H1 (cell line): ENCODE measurements at regions not wholly inside any gene's neighbourhood (a gene's known extent, or its start where the extent isn't known, plus 50 kb on each side); places are given as distances from the start of the nearest gene placed in this dataset.

Source experiments
- CTCF ChIA-PET: fragments of 300-600 bp; sonication (Branson Sonifier 250); formaldehyde crosslinking; loops from one replicate; lab custom pipeline; 2021; ENCODE audit not compliant: partially characterized antibody; lab: Charles Lee
- POLR2A ChIA-PET: fragments of 300-600 bp; sonication (Branson Sonifier 250); formaldehyde crosslinking; loops from one replicate; lab custom pipeline; 2021; ENCODE audit warnings: inconsistent platforms; ENCODE audit not compliant: partially characterized antibody; lab: Charles Lee
- DNase-seq, 2 experiments: peaks; one replicate each; pipeline versions ENCODE4 v3.0.0 to v3.0.0-alpha.2; 2010 to 2022; ENCODE audit warnings: low spot score in 2 of 2, low read depth in 1 of 2, mixed read lengths in 1 of 2
- FAIRE-seq: peaks from 2 replicates; lab custom pipeline; 2011; peaks lifted over from hg19 to GRCh38; lab: Jason Lieb, UNC
- H2AFZ ChIP-seq: 2 replicates; pipeline ENCODE4 v1.8.1; 2012; ENCODE audit warnings: low read length, inconsistent platforms
- H2AK5ac ChIP-seq: 2 replicates; pipeline ENCODE4 v1.6.1; 2013; ENCODE audit warnings: low read depth, low read length
- H2BK120ac ChIP-seq: replicated peaks from 2 replicates; pipeline ENCODE3; 2013; ENCODE audit warnings: low read depth, low read length, inconsistent platforms
- H2BK12ac ChIP-seq: 2 replicates; pipeline ENCODE4 v1.6.1; 2013; ENCODE audit warnings: low read depth, low read length
- H2BK15ac ChIP-seq: 2 replicates; pipeline ENCODE4 v1.6.1; 2013; ENCODE audit warnings: low read length
- H2BK20ac ChIP-seq: 2 replicates; pipeline ENCODE4 v1.6.1; 2013; ENCODE audit warnings: low read length
- H2BK5ac ChIP-seq: 2 replicates; pipeline ENCODE4 v1.6.1; 2013; ENCODE audit warnings: low read depth, low read length
- H3K14ac ChIP-seq: 2 replicates; pipeline ENCODE4 v1.6.1; 2013; ENCODE audit warnings: inconsistent platforms; ENCODE audit not compliant: insufficient read length
- H3K18ac ChIP-seq: 2 replicates; pipeline ENCODE4 v1.6.1; 2013; ENCODE audit warnings: low read length; ENCODE audit errors: extremely low read depth
- H3K23ac ChIP-seq: 2 replicates; pipeline ENCODE4 v1.6.1; 2013; ENCODE audit warnings: inconsistent platforms; ENCODE audit not compliant: insufficient read length
- H3K23me2 ChIP-seq: 2 replicates; pipeline ENCODE4 v1.6.1; 2013; ENCODE audit warnings: low read depth, low read length
- H3K27ac ChIP-seq: 2 replicates; pipeline ENCODE4 v1.6.1; 2011; ENCODE audit warnings: low read depth, low read length, inconsistent platforms
- H3K27me3 ChIP-seq, 4 experiments: replicated peaks in 1 of 4; 1 replicate in 1 of 4; 2 replicates in 3 of 4; pipeline versions ENCODE4 v1.6.1 to v1.8.1; 2011 to 2013; ENCODE audit warnings: low read length in 3 of 4, mild to moderate bottlenecking in 3 of 4, inconsistent platforms in 2 of 4, mixed read lengths in 2 of 4, moderate library complexity in 1 of 4; ENCODE audit not compliant: control insufficient read depth in 3 of 4, insufficient read depth in 3 of 4; ENCODE audit errors: extremely low read depth in 1 of 4
- H3K36me3 ChIP-seq, 4 experiments: 2 replicates each; pipeline versions ENCODE4 v1.6.1 to v1.8.1; 2011 to 2013; ENCODE audit warnings: mild to moderate bottlenecking in 4 of 4, low read length in 3 of 4, moderate library complexity in 2 of 4, control low read depth in 1 of 4, inconsistent platforms in 1 of 4; ENCODE audit not compliant: insufficient read depth in 4 of 4, control insufficient read depth in 2 of 4
- H3K4ac ChIP-seq: replicated peaks from 2 replicates; pipeline ENCODE3; 2013; ENCODE audit warnings: low read length, low read depth, mixed read lengths, inconsistent platforms; ENCODE audit not compliant: insufficient read length
- H3K4me1 ChIP-seq, 4 experiments: replicated peaks in 1 of 4; 1 replicate in 1 of 4; 2 replicates in 3 of 4; pipeline versions ENCODE4 v1.6.1 to v1.8.1; 2011 to 2013; ENCODE audit warnings: low read length in 3 of 4, inconsistent platforms in 2 of 4, mixed read lengths in 1 of 4; ENCODE audit not compliant: insufficient read depth in 4 of 4, control insufficient read depth in 3 of 4
- H3K4me2 ChIP-seq, 2 experiments: 2 replicates each; pipeline versions ENCODE4 v1.6.1 to v1.8.1; 2011 to 2013; ENCODE audit warnings: low read depth in 2 of 2, low read length in 2 of 2, control low read depth in 1 of 2, inconsistent platforms in 1 of 2, mild to moderate bottlenecking in 1 of 2; ENCODE audit not compliant: insufficient read depth in 1 of 2
- H3K4me3 ChIP-seq, 4 experiments: fragments of 200-600, 300-600 bp in 1 of 4; sonication (generic), shearing (Covaris generic), sonication (Bioruptor Twin) in 1 of 4; 2 replicates each; pipeline versions ENCODE4 v1.5.1 to v1.8.1; 2011 to 2016; ENCODE audit warnings: low read length in 4 of 4, low read depth in 3 of 4, control low read depth in 2 of 4, inconsistent platforms in 2 of 4, mild to moderate bottlenecking in 2 of 4, mixed read lengths in 1 of 4, moderate library complexity in 1 of 4; ENCODE audit not compliant: insufficient read depth in 2 of 4; ENCODE audit errors: extremely low read depth in 1 of 4
- H3K56ac ChIP-seq: replicated peaks from 2 replicates; pipeline ENCODE3; 2013; ENCODE audit warnings: low read depth, mild to moderate bottlenecking, mixed read lengths, low read length, inconsistent platforms; ENCODE audit not compliant: insufficient read length
- H3K79me1 ChIP-seq: 2 replicates; pipeline ENCODE4 v1.6.1; 2013; ENCODE audit warnings: low read depth, low read length, control low read depth
- H3K79me2 ChIP-seq, 2 experiments: 2 replicates each; pipeline versions ENCODE4 v1.6.1 to v1.8.1; 2012 to 2013; ENCODE audit warnings: low read length in 2 of 2, mild to moderate bottlenecking in 2 of 2, inconsistent platforms in 1 of 2; ENCODE audit not compliant: insufficient read depth in 2 of 2, control insufficient read depth in 1 of 2
- H3K9ac ChIP-seq, 4 experiments: replicated peaks in 1 of 4; 1 replicate in 1 of 4; 2 replicates in 3 of 4; pipeline versions ENCODE4 v1.6.1 to v1.8.1; 2011 to 2013; ENCODE audit warnings: low read depth in 3 of 4, low read length in 3 of 4, control low read depth in 2 of 4, mild to moderate bottlenecking in 2 of 4, moderate library complexity in 2 of 4, inconsistent platforms in 1 of 4; ENCODE audit errors: extremely low read depth in 1 of 4
- H3K9me3 ChIP-seq, 2 experiments: 2 replicates each; pipeline versions ENCODE4 v1.6.1 to v1.8.1; 2012 to 2013; ENCODE audit warnings: mild to moderate bottlenecking in 2 of 2, moderate library complexity in 2 of 2, control low read depth in 1 of 2, inconsistent platforms in 1 of 2, low read depth in 1 of 2, low read length in 1 of 2, mixed read lengths in 1 of 2; ENCODE audit not compliant: insufficient read depth in 2 of 2
- H4K20me1 ChIP-seq, 2 experiments: replicated peaks in 1 of 2; 2 replicates each; pipeline versions ENCODE3 to v1.8.1; 2011 to 2013; ENCODE audit warnings: inconsistent platforms in 2 of 2, low read length in 2 of 2, mild to moderate bottlenecking in 1 of 2; ENCODE audit not compliant: insufficient read depth in 2 of 2, control insufficient read depth in 1 of 2
- H4K5ac ChIP-seq: 2 replicates; pipeline ENCODE4 v1.6.1; 2013; ENCODE audit warnings: low read length, low read depth, mixed read lengths, inconsistent platforms; ENCODE audit not compliant: insufficient read length
- H4K8ac ChIP-seq: 2 replicates; pipeline ENCODE4 v1.8.0; 2013; ENCODE audit warnings: mild to moderate bottlenecking, moderate library complexity, low read length, inconsistent platforms; ENCODE audit not compliant: insufficient read depth; ENCODE audit errors: extremely low read depth
- H4K91ac ChIP-seq: replicated peaks from 2 replicates; pipeline ENCODE3; 2013; ENCODE audit warnings: low read length, mixed read lengths, inconsistent platforms; ENCODE audit not compliant: insufficient read length
- EGR1 ChIP-seq: IDR thresholded peaks from 2 replicates; pipeline ENCODE4 v1.6.1; 2011; ENCODE audit warnings: low read depth, low read length, borderline replicate concordance
- SIN3A ChIP-seq, 2 experiments: IDR thresholded peaks in 1 of 2; conservative IDR thresholded peaks in 1 of 2; 2 replicates each; pipeline ENCODE4 v1.6.1; 2011 to 2012; ENCODE audit warnings: low read length in 2 of 2, improper control_type of control experiment in 1 of 2, low read depth in 1 of 2, mild to moderate bottlenecking in 1 of 2
- WGBS, 2 experiments: shearing (Covaris generic) in 1 of 2; methylation state at CpG; one replicate each; pipeline versions ENCODE4 v1.1.6 to v1.1.7; 2013 to 2015; ENCODE audit warnings: low lambda C conversion rate in 2 of 2, mixed read lengths in 2 of 2, inconsistent platforms in 1 of 2, low coverage in 1 of 2, missing lambda C conversion rate in 1 of 2; ENCODE audit not compliant: insufficient replicate concordance in 2 of 2, insufficient coverage in 1 of 2, insufficient read length in 1 of 2; ENCODE audit errors: extremely low coverage in 1 of 2, missing lambda C conversion rate in 1 of 2; 5-methylcytosine and 5-hydroxymethylcytosine counted together

DNA sequence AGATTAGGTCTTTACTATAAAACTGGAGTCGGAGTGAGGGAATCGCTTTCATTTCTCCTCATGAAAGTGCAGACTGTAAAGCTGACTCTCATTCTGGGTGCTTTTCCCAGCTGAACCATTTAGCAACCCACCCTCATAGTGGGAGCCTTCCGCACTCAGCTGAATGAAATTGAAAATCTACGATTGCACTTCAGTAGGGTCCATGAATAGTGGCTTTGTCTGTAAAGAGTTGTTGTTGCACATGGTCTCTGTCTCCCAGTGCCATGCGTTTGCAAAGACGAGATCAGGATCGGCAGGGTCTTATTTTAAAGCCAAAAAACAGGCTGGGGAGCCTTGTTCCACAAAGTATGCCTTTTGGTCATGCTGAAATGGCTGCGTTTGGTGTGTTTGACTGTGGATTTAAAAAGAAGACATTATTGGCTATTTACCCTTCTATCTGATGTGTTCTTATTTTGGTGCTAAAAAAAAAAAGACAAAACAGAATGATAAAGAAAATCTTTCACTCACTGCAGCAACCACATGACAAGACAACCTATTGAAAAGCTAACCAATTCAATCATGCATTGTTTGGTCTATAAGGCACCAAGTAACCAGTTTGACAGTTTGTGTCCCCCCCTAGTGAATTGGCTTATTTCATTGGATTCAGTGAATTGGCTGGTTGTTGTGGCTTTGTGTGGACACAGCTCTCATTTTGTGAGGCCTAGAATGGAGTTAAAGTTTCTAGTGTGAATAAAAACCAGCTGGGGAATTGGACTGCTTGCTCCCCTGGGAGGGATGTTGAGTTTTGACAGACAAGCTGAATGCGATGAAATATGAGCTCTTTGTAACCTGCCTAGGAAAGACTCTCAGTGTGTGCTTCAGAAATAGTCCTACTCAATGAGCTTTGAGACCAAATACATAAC is 65.6 kb downstream of the ARHGAP35 start:
- FAIRE-seq (no peak), DNase-seq (no peak)
- Histone ChIP-seq H3K27ac (no peak overlapping the region), H3K36me3 (peaks cover 0 to 13% (median 5%) of the 10 kb centered on the region in 4 experiments; a peak in 3 of 8 replicates), H3K79me1 (peaks cover 24% of the 10 kb centered on the region), H3K4ac (no peak overlapping the region), H4K20me1 (peaks cover 19 to 21% of the 10 kb centered on the region in 2 experiments), H2BK15ac (no peak overlapping the region), H3K14ac (no peak overlapping the region), H4K91ac (no peak overlapping the region), H2BK120ac (no peak overlapping the region), H2AK5ac (no peak overlapping the region), H3K4me2 (no peak overlapping the region), H3K23ac (no peak overlapping the region), H3K23me2 (no peaks in the 10 kb centered on the region), H4K5ac (no peak overlapping the region), H2BK20ac (no peak overlapping the region), H3K27me3 (no peaks in the 10 kb centered on the region; a peak in 1 of 7 replicates), H2AFZ (no peak overlapping the region), H2BK5ac (no peak overlapping the region), H3K9ac (no peak overlapping the region), H3K56ac (no peak overlapping the region), H3K79me2 (peaks cover 5 to 79% of the 10 kb centered on the region in 2 experiments), H2BK12ac (no peak overlapping the region), H3K4me1 (peaks cover 0 to 13% (median 5%) of the 10 kb centered on the region in 4 experiments; a peak in 3 of 7 replicates), H3K9me3 (no peaks in the 10 kb centered on the region), H4K8ac (no peak overlapping the region), H3K4me3 (no peak overlapping the region), H3K18ac (no peak overlapping the region)
- CTCF ChIA-PET, result interaction anchor here (0.6 to 6.0 kb wide), 14 partner anchors 10 to 168 kb away, joined by 3 to 47 read pairs (median 3); no protein-coding TSS in a partner anchor
- POLR2A ChIA-PET, result interaction anchor here (0.7 to 2.7 kb wide), 6 partner anchors 8 to 826 kb away, joined by 3 to 5 read pairs (median 4); no protein-coding TSS in a partner anchor
- WGBS, 2 experiments, result 87% methylated on average over 9 of the region's 9 CpGs; no CpG with 5 or more reads in 1 of the 2 experiments
- TF ChIP-seq SIN3A (conservative IDR thresholded peaks at IDR 0.05 in 1 of 2, IDR thresholded peaks at IDR 0.05 in 1 of 2; ENCODE audit: low read depth in 1 of 2, low read length in 2 of 2), result no peak
- TF ChIP-seq EGR1, result no peak
